ENCODE measurements at regions not wholly inside any gene's neighbourhood (a gene's known extent, or its start where the extent isn't known, plus 50 kb on each side); places are given as distances from the start of the nearest gene placed in this dataset.

DNA sequence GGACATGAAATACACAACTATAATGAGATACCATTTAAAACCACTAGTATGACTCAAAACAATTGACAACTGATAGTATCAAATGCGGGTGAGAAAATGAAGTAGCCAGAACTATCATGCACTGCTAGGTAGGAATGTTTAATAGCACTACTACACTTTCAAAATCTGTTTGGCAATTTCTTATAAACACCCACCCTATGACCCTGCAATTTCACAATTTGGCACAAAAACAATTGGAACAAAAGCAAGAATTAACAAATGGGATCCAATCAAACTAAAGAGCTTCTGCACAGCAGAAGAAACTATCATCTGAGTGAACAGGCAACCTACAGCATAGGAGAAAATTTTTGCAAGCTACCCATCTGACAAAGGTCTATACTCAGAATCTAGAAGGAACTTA, 431.2 kb upstream of the GYPC start:
- peak in 1 of 2 donors; percentile 46 for DNase-seq (ENCODE audit: low read depth in 2 of 2)
- TF ChIP-seq, protein P1, sequence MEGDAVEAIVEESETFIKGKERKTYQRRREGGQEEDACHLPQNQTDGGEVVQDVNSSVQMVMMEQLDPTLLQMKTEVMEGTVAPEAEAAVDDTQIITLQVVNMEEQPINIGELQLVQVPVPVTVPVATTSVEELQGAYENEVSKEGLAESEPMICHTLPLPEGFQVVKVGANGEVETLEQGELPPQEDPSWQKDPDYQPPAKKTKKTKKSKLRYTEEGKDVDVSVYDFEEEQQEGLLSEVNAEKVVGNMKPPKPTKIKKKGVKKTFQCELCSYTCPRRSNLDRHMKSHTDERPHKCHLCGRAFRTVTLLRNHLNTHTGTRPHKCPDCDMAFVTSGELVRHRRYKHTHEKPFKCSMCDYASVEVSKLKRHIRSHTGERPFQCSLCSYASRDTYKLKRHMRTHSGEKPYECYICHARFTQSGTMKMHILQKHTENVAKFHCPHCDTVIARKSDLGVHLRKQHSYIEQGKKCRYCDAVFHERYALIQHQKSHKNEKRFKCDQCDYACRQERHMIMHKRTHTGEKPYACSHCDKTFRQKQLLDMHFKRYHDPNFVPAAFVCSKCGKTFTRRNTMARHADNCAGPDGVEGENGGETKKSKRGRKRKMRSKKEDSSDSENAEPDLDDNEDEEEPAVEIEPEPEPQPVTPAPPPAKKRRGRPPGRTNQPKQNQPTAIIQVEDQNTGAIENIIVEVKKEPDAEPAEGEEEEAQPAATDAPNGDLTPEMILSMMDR (IDR thresholded peaks at IDR 0.05; ENCODE audit: low read depth, low read length) = no peak
- no peak overlapping the region for H3K4me3 ChIP-seq (replicated peaks in 1 of 2; ENCODE audit: low read depth in 2 of 2, low read length in 2 of 2)

DNA sequence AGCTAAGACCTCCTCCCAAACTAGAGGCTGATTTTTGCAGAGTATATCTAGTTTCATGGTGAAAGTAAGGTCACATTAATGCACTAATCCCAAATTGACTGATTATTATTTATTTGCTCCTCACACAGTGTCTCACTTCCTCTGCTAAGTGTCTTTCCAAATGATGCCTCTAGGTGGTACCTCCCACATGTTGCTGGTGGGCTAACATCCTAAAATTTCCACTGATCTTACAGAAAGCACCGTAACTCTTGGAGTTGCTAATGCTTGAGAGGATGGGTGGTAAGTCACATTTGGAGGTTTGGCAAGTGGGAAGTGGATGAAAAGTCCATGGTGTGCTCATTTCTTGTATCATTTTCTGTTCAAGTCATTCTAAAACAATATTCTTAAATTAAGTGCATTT, 428.7 kb upstream of the GYPC start:
- no peak overlapping the region for H3K4me3 ChIP-seq (replicated peaks in 1 of 2; ENCODE audit: low read depth in 2 of 2, low read length in 2 of 2)
- no peak for DNase-seq (ENCODE audit: low read depth in 2 of 2)
- TF ChIP-seq, protein P1 (IDR thresholded peaks at IDR 0.05; ENCODE audit: low read depth, low read length) = no peak

DNA sequence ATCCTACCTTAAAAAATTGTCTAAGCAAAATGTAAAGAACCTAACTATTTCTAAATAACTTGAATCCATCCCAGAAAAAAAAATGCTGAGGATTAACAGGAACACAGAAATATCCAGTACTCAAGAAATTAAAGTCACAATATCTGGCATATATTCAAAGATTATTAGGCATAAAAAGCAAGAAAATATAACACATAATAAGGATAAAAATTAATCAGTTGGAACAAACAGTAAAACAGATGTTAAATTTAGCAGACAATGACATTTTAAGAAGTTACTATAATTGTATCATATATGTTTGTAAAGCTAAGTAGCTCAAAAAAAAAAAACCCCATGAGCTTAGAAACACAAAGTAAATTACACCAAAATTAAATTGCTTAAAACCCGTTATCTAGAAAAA, 427.4 kb upstream of the GYPC start:
- DNase-seq (ENCODE audit: low read depth in 2 of 2) = no peak
- no peak overlapping the region for H3K4me3 ChIP-seq (replicated peaks in 1 of 2; ENCODE audit: low read depth in 2 of 2, low read length in 2 of 2)
- TF ChIP-seq, protein P1 (IDR thresholded peaks at IDR 0.05; ENCODE audit: low read depth, low read length) = no peak

DNA sequence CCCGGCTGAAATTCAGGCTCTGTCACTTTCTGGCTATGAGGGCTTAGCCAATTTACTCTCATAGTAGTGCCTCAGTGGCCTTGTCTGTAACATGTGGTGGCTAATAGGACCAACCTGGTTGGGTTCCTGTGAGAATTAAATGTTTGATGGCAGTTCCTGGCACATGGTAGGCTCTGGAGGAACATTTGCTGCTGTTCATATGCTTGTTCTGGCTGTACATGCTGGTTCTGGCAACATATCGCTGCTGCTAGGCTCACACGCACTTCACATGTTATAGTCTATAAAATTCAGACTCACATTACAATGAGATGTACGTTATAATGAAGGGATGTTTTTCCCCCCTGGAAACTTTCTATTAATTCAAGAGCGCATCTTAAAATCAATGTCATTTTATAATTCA, 417.7 kb upstream of the GYPC start:
- no peak for DNase-seq (ENCODE audit: low read depth in 2 of 2)
- TF ChIP-seq, protein P1 (IDR thresholded peaks at IDR 0.05; ENCODE audit: low read depth, low read length) = no peak
- no peak overlapping the region for H3K4me3 ChIP-seq (replicated peaks in 1 of 2; ENCODE audit: low read depth in 2 of 2, low read length in 2 of 2)

DNA sequence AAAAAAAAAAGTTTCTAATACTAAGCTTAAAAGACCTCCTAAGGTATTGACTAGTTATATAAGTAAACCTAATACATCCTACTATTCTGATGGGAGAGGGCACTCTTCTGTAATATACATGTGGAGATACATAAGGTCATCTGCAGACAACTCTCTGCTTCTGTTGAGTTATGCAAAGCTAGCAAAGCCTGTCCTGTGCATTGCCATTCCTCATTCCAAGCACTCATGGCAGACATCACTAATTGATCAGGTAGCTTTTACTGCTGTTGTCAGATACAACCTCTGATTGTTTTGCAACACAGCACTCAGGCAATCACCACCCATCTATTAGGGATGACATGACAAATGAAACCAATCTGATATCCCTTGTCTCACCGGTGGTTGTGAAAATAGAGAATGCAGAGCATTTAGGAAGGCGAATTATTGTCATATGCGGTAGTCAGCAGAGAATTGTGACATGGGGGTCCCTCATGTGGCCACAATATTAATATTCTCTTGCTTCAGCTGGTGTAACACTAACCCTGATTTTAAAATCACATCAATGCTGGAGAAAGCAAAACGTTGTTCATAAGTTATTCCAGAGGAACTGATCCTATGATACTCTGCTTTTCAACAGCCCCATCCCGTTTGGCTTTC, 416.5 kb upstream of the GYPC start:
- no peak overlapping the region for H3K4me3 ChIP-seq (replicated peaks in 1 of 2; ENCODE audit: low read depth in 2 of 2, low read length in 2 of 2)
- TF ChIP-seq, protein P1 (IDR thresholded peaks at IDR 0.05; ENCODE audit: low read depth, low read length) = no peak
- DNase-seq (ENCODE audit: low read depth in 2 of 2) = no peak

DNA sequence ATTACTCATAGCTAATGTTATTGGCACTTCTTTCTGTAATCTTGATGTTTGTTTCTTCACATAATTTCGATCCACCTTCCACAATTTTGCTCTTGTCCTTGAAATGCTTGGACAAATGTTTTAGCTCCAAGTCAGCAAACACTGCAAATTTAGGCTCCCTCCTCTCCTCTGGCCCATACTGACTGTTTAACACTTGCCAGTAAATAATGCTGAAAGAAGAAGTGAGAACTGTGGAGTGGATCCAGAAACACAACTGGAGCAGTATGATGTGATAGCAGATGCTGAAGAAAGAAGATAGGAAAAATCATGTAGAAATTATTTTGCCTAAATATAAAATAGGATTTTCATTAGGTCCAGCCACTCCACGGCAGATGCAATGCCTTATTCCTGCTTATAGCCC, 415.0 kb upstream of the GYPC start:
- TF ChIP-seq, protein P1 (IDR thresholded peaks at IDR 0.05; ENCODE audit: low read depth, low read length) = no peak
- no peak overlapping the region for H3K4me3 ChIP-seq (replicated peaks in 1 of 2; ENCODE audit: low read depth in 2 of 2, low read length in 2 of 2)
- DNase-seq (ENCODE audit: low read depth in 2 of 2) = no peak

DNA sequence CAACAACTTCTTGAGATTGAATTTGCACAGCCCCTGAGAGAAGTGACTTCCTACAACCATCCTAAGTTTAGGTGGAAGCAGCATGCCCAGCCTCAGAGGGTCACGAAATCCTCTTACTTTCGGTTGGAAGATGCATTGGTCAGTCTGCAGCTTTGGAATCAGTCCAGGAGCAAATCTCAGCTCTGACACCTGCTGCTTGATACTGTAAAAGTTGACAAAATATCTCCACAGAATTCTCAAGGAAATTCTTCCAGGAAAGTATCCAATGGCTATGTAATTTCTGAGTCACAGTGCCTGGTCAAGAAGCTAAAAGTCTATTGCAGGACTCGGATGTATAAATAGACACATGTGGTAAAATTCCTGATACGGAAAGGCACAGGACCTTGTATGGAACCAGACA, 414.5 kb upstream of the GYPC start:
- TF ChIP-seq, protein P1 (IDR thresholded peaks at IDR 0.05; ENCODE audit: low read depth, low read length) = no peak
- DNase-seq (ENCODE audit: low read depth in 2 of 2) = peak in 1 of 2 donors; percentile 6
- H3K4me3 ChIP-seq (replicated peaks in 1 of 2; ENCODE audit: low read depth in 2 of 2, low read length in 2 of 2) = no peak overlapping the region
